Rectal smooth muscle tissue (tissue), 1 donor: ENCODE measurements at regions not wholly inside any gene's neighbourhood (a gene's known extent, or its start where the extent isn't known, plus 50 kb on each side); places are given as distances from the start of the nearest gene placed in this dataset.
"Not testable (repeated sequence)": the region's sequence is repeated elsewhere in the genome, so short reads cannot be mapped to it uniquely, and the experiment has no call there.

Experiments
- H3K27ac ChIP-seq: one replicate; pipeline ENCODE4 v1.7.0; 2013; ENCODE audit warnings: low read depth, low read length, inconsistent platforms
- H3K27me3 ChIP-seq: one replicate; pipeline ENCODE4 v1.7.0; 2013; ENCODE audit warnings: low read length; ENCODE audit not compliant: control insufficient read depth, insufficient read depth
- H3K36me3 ChIP-seq: one replicate; pipeline ENCODE4 v1.7.0; 2013; ENCODE audit warnings: low read length; ENCODE audit not compliant: control insufficient read depth, insufficient read depth
- H3K4me1 ChIP-seq: one replicate; pipeline ENCODE4 v1.7.0; 2013; ENCODE audit warnings: low read length; ENCODE audit not compliant: control insufficient read depth, insufficient read depth
- H3K4me3 ChIP-seq: one replicate; pipeline ENCODE4 v1.7.0; 2013; ENCODE audit warnings: low read length
- H3K9ac ChIP-seq: one replicate; pipeline ENCODE4 v1.7.0; 2013; ENCODE audit warnings: low read length

GRCh38 chr18:34321066-34321465 lies 96.4 kb upstream of the NOL4 start:
- Histone ChIP-seq H3K27ac (no peak overlapping the region), H3K9ac (no peak overlapping the region), H3K4me3 (no peak overlapping the region), H3K27me3 (no peaks in the 10 kb centered on the region), H3K36me3 (no peaks in the 10 kb centered on the region), H3K4me1 (no peaks in the 10 kb centered on the region)

- Histone ChIP-seq H3K27me3 (no peaks in the 10 kb centered on the region), H3K9ac (no peak overlapping the region), H3K4me1 (no peaks in the 10 kb centered on the region), H3K27ac (no peak overlapping the region), H3K4me3 (no peak overlapping the region), H3K36me3 (no peaks in the 10 kb centered on the region)
These were observed 97.9 kb upstream of the NOL4 start for GRCh38 chr18:34322365-34323289.

- peaks cover 2% of the 10 kb centered on the region for H3K27me3 ChIP-seq
- no peaks in the 10 kb centered on the region for H3K36me3 ChIP-seq
- H3K4me1 ChIP-seq, result no peaks in the 10 kb centered on the region
- H3K27ac ChIP-seq, result no peak overlapping the region
- H3K9ac ChIP-seq, result no peak overlapping the region
- H3K4me3 ChIP-seq, result no peak overlapping the region
These were observed 105.1 kb upstream of the NOL4 start for GRCh38 chr18:34329840-34330239.

- no peaks in the 10 kb centered on the region for H3K36me3 ChIP-seq
- no peaks in the 10 kb centered on the region for H3K4me1 ChIP-seq
- H3K27ac ChIP-seq, result no peak overlapping the region
These were observed 105.6 kb upstream of the NOL4 start for GRCh38 chr18:34330308-34330707.

GRCh38 chr18:34330907-34331306 lies 106.2 kb upstream of the NOL4 start:
- not testable (repeated sequence) for H3K9ac ChIP-seq, H3K27ac ChIP-seq, H3K36me3 ChIP-seq, H3K27me3 ChIP-seq, H3K4me1 ChIP-seq, H3K4me3 ChIP-seq

More at GRCh38 chr18:34330308-34330707, 105.6 kb upstream of the NOL4 start:
- H3K27me3 ChIP-seq, result peaks cover 2% of the 10 kb centered on the region
- H3K4me3 ChIP-seq, result no peak overlapping the region
- H3K9ac ChIP-seq, result no peak overlapping the region

GRCh38 chr18:34331343-34331742 lies 106.6 kb upstream of the NOL4 start:
- not testable (repeated sequence) for H3K36me3 ChIP-seq, H3K27me3 ChIP-seq, H3K4me1 ChIP-seq, H3K9ac ChIP-seq, H3K27ac ChIP-seq, H3K4me3 ChIP-seq

- Histone ChIP-seq H3K36me3 (no peaks in the 10 kb centered on the region), H3K4me3 (no peak overlapping the region), H3K27me3 (no peaks in the 10 kb centered on the region), H3K27ac (no peak overlapping the region), H3K4me1 (no peaks in the 10 kb centered on the region), H3K9ac (no peak overlapping the region)
These were observed 114.4 kb upstream of the NOL4 start for GRCh38 chr18:34339155-34339554.

- H3K36me3 ChIP-seq, result no peaks in the 10 kb centered on the region
- no peak overlapping the region for H3K27ac ChIP-seq
- H3K9ac ChIP-seq, result no peak overlapping the region
- no peaks in the 10 kb centered on the region for H3K27me3 ChIP-seq
- H3K4me1 ChIP-seq, result no peaks in the 10 kb centered on the region
- no peak overlapping the region for H3K4me3 ChIP-seq
These were observed 118.2 kb upstream of the NOL4 start for GRCh38 chr18:34342960-34343359.

- no peak overlapping the region for H3K9ac ChIP-seq
- no peaks in the 10 kb centered on the region for H3K27me3 ChIP-seq
- H3K36me3 ChIP-seq, result no peaks in the 10 kb centered on the region
- no peaks in the 10 kb centered on the region for H3K4me1 ChIP-seq
- H3K27ac ChIP-seq, result no peak overlapping the region
- no peak overlapping the region for H3K4me3 ChIP-seq
These were observed 121.0 kb upstream of the NOL4 start for GRCh38 chr18:34345738-34346137.

- H3K4me1 ChIP-seq, result no peaks in the 10 kb centered on the region
- no peaks in the 10 kb centered on the region for H3K36me3 ChIP-seq
These were observed 126.1 kb upstream of the NOL4 start for GRCh38 chr18:34350778-34351177.

GRCh38 chr18:34352385-34353163 lies 127.9 kb upstream of the NOL4 start:
- Histone ChIP-seq H3K4me3 (no peak overlapping the region), H3K4me1 (no peaks in the 10 kb centered on the region), H3K27ac (no peak overlapping the region), H3K27me3 (no peaks in the 10 kb centered on the region), H3K9ac (no peak overlapping the region), H3K36me3 (no peaks in the 10 kb centered on the region)

More at GRCh38 chr18:34350778-34351177, 126.1 kb upstream of the NOL4 start:
- H3K27ac ChIP-seq, result no peak overlapping the region
- H3K9ac ChIP-seq, result no peak overlapping the region
- no peaks in the 10 kb centered on the region for H3K27me3 ChIP-seq
- no peak overlapping the region for H3K4me3 ChIP-seq

GRCh38 chr18:34354351-34354750 lies 129.6 kb upstream of the NOL4 start:
- Histone ChIP-seq H3K9ac (no peak overlapping the region), H3K4me3 (no peak overlapping the region), H3K27me3 (no peaks in the 10 kb centered on the region), H3K4me1 (no peaks in the 10 kb centered on the region), H3K27ac (no peak overlapping the region), H3K36me3 (no peaks in the 10 kb centered on the region)
